Endodermal cell (in vitro differentiated cells): ENCODE measurements at regions not wholly inside any gene's neighbourhood (a gene's known extent, or its start where the extent isn't known, plus 50 kb on each side); places are given as distances from the start of the nearest gene placed in this dataset.

Source experiments
- DNase-seq: peaks from one replicate; pipeline ENCODE4 v3.0.0-alpha.2; 2017
- H3K27ac ChIP-seq: 2 replicates; pipeline ENCODE4 v1.5.1; 2013; ENCODE audit warnings: mild to moderate bottlenecking, low read depth, low read length, moderate library complexity
- H3K27me3 ChIP-seq: 2 replicates; pipeline ENCODE4 v1.6.1; 2013; ENCODE audit warnings: mild to moderate bottlenecking, low read length, moderate library complexity; ENCODE audit not compliant: insufficient read depth, control insufficient read depth, poor library complexity, severe bottlenecking
- H3K36me3 ChIP-seq: 2 replicates; pipeline ENCODE4 v1.7.0; 2013; ENCODE audit warnings: mild to moderate bottlenecking, low read length, moderate library complexity; ENCODE audit not compliant: control insufficient read depth, insufficient read depth
- H3K4me1 ChIP-seq: one replicate; pipeline ENCODE4 v1.7.0; 2013; ENCODE audit warnings: low read length; ENCODE audit not compliant: control insufficient read depth, insufficient read depth
- H3K4me3 ChIP-seq: 2 replicates; pipeline ENCODE4 v1.5.1; 2013; ENCODE audit warnings: mild to moderate bottlenecking, low read length, moderate library complexity
- H3K9ac ChIP-seq: 2 replicates; pipeline ENCODE4 v1.6.1; 2013; ENCODE audit warnings: mild to moderate bottlenecking, low read length, moderate library complexity; ENCODE audit not compliant: poor library complexity, severe bottlenecking; ENCODE audit errors: extremely low read depth
- H3K9me3 ChIP-seq: 2 replicates; pipeline ENCODE4 v1.6.1; 2013; ENCODE audit warnings: mild to moderate bottlenecking, low read length, moderate library complexity; ENCODE audit not compliant: control insufficient read depth
- H3K27ac Mint-ChIP-seq: 2 replicates; pipeline ENCODE4 v1.8.0; 2020; ENCODE audit warnings: mixed read lengths
- H3K27me3 Mint-ChIP-seq: 2 replicates; pipeline ENCODE4 v1.8.0; 2021; ENCODE audit warnings: mild to moderate bottlenecking, mixed read lengths; ENCODE audit not compliant: insufficient read depth
- H3K36me3 Mint-ChIP-seq: 2 replicates; pipeline ENCODE4 v1.8.0; 2020; ENCODE audit warnings: low read depth, mixed read lengths
- H3K4me1 Mint-ChIP-seq: 2 replicates; pipeline ENCODE4 v1.8.0; 2020; ENCODE audit warnings: mixed read lengths
- H3K4me3 Mint-ChIP-seq: 2 replicates; pipeline ENCODE4 v1.8.0; 2020; ENCODE audit warnings: mild to moderate bottlenecking, moderate library complexity, mixed read lengths
- H3K9me3 Mint-ChIP-seq: 2 replicates; pipeline ENCODE4 v1.8.0; 2020; ENCODE audit warnings: mild to moderate bottlenecking, mixed read lengths
- CTCF ChIP-seq: fragments of 200-600 bp; sonication (generic); conservative IDR thresholded peaks from 2 replicates; pipeline ENCODE4 v1.5.0; 2021; ENCODE audit warnings: antibody characterized with exemption, mild to moderate bottlenecking
- WGBS, 2 experiments: methylation state at CpG; one replicate each; pipeline versions ENCODE4 v1.1.5 to v1.1.7; 2013; ENCODE audit warnings: missing lambda C conversion rate in 2 of 2, mixed read lengths in 1 of 2; ENCODE audit not compliant: insufficient coverage in 1 of 2, insufficient read length in 1 of 2; 5-methylcytosine and 5-hydroxymethylcytosine counted together

GRCh38 chr11:103744496-103745153 is 291.8 kb upstream of the DDI1 start:
- no peak for TF ChIP-seq CTCF
- Histone ChIP-seq H3K4me1 (no peaks in the 10 kb centered on the region), H3K9me3 (peaks cover 12% of the 10 kb centered on the region), H3K27me3 (peaks cover 10% of the 10 kb centered on the region), H3K27ac (no peak overlapping the region), H3K4me3 (no peak overlapping the region), H3K36me3 (no peaks in the 10 kb centered on the region), H3K9ac (no peak overlapping the region)
- Mint-ChIP-seq H3K9me3 (peaks cover 35% of the 10 kb centered on the region), H3K27ac (no peak overlapping the region), H3K4me3 (no peak overlapping the region), H3K27me3 (no peaks in the 10 kb centered on the region), H3K4me1 (peaks cover 3% of the 10 kb centered on the region), H3K36me3 (peaks cover 2% of the 10 kb centered on the region)
- 81% methylated on average over 2 of the region's 2 CpGs; no CpG with 5 or more reads in 1 of the 2 experiments for WGBS, 2 experiments
- DNase-seq = no peak

- 80 to 100% methylated on average over 1 of the region's 1 CpG for WGBS, 2 experiments
- DNase-seq = no peak
- H3K36me3 ChIP-seq = no peaks in the 10 kb centered on the region
- H3K9me3 Mint-ChIP-seq = peaks cover 23% of the 10 kb centered on the region
- H3K4me3 Mint-ChIP-seq = no peak overlapping the region
- H3K9me3 ChIP-seq = peaks cover 12% of the 10 kb centered on the region
- H3K27ac ChIP-seq = no peak overlapping the region
- peaks cover 2% of the 10 kb centered on the region for H3K36me3 Mint-ChIP-seq
- peaks cover 14% of the 10 kb centered on the region for H3K27me3 Mint-ChIP-seq
- H3K27ac Mint-ChIP-seq = no peak overlapping the region
- H3K9ac ChIP-seq = no peak overlapping the region
- no peak overlapping the region for H3K4me3 ChIP-seq
- no peaks in the 10 kb centered on the region for H3K4me1 ChIP-seq
- no peak for TF ChIP-seq CTCF
- H3K27me3 ChIP-seq = peaks cover 50% of the 10 kb centered on the region
- H3K4me1 Mint-ChIP-seq = peaks cover 10% of the 10 kb centered on the region
These were observed 287.3 kb upstream of the DDI1 start for GRCh38 chr11:103749158-103749557.

- Histone ChIP-seq H3K27me3 (no peaks in the 10 kb centered on the region), H3K27ac (no peak overlapping the region), H3K9me3 (no peaks in the 10 kb centered on the region), H3K4me1 (peaks cover 6% of the 10 kb centered on the region), H3K36me3 (no peaks in the 10 kb centered on the region), H3K4me3 (no peak overlapping the region), H3K9ac (no peak overlapping the region)
- DNase-seq = no peak
- H3K27ac Mint-ChIP-seq = no peak overlapping the region
- H3K36me3 Mint-ChIP-seq = no peaks in the 10 kb centered on the region
- no peak overlapping the region for H3K4me3 Mint-ChIP-seq
- H3K9me3 Mint-ChIP-seq = peaks cover 4% of the 10 kb centered on the region
- no peaks in the 10 kb centered on the region for H3K27me3 Mint-ChIP-seq
- H3K4me1 Mint-ChIP-seq = peaks cover 18% of the 10 kb centered on the region
- no peak for TF ChIP-seq CTCF
These were observed 267.6 kb upstream of the DDI1 start for GRCh38 chr11:103768816-103769215.
